Neural progenitor cell (in vitro differentiated cells): ENCODE measurements at regions not wholly inside any gene's neighbourhood (a gene's known extent, or its start where the extent isn't known, plus 50 kb on each side); places are given as distances from the start of the nearest gene placed in this dataset.
A peak's percentile ranks its signal among the peaks of the same experiment; 100 is the strongest.

Experiments
- DNase-seq: peaks from one replicate; pipeline ENCODE4 v3.0.0-alpha.2; 2016; ENCODE audit warnings: low spot score
- H2AFZ ChIP-seq: fragments of 200-600 bp; sonication (generic); replicated peaks from 2 replicates; pipeline ENCODE4 v1.6.1; 2016; ENCODE audit warnings: antibody characterized with exemption
- H3F3A ChIP-seq: fragments of 200-600 bp; sonication (generic); 2 replicates; pipeline ENCODE4 v1.6.1; 2016; ENCODE audit warnings: antibody characterized with exemption, low read depth
- H3K27ac ChIP-seq: fragments of 200-600 bp; sonication (generic); 2 replicates; pipeline ENCODE4 v1.5.1; 2016; ENCODE audit warnings: mild to moderate bottlenecking
- H3K27me3 ChIP-seq: fragments of 200-600 bp; sonication (generic); 2 replicates; pipeline ENCODE4 v1.6.1; 2016; ENCODE audit warnings: mild to moderate bottlenecking, moderate library complexity
- H3K36me3 ChIP-seq: fragments of 200-600 bp; sonication (generic); 2 replicates; pipeline ENCODE4 v1.5.1; 2016
- H3K4me1 ChIP-seq: fragments of 200-600 bp; sonication (generic); 2 replicates; pipeline ENCODE4 v1.6.1; 2016; ENCODE audit warnings: mixed run types
- H3K4me2 ChIP-seq: fragments of 200-600 bp; sonication (generic); 2 replicates; pipeline ENCODE4 v1.6.1; 2016
- H3K4me3 ChIP-seq: fragments of 200-600 bp; sonication (generic); 2 replicates; pipeline ENCODE4 v1.5.1; 2016
- H3K79me2 ChIP-seq: fragments of 200-600 bp; sonication (generic); 2 replicates; pipeline ENCODE4 v1.6.1; 2016; ENCODE audit warnings: low read depth
- H3K9ac ChIP-seq: fragments of 200-600 bp; sonication (generic); 2 replicates; pipeline ENCODE4 v1.6.1; 2016
- H3K9me3 ChIP-seq: fragments of 200-600 bp; sonication (generic); 2 replicates; pipeline ENCODE4 v1.5.1; 2016; ENCODE audit warnings: low read depth
- H4K20me1 ChIP-seq: fragments of 200-600 bp; sonication (generic); 2 replicates; pipeline ENCODE4 v1.6.1; 2016; ENCODE audit warnings: low read depth
- H3K27ac Mint-ChIP-seq: 3 replicates; pipeline ENCODE4 v1.8.0; 2021; ENCODE audit warnings: mixed read lengths
- H3K27me3 Mint-ChIP-seq: 2 replicates; pipeline ENCODE4 v1.8.0; 2022; ENCODE audit warnings: low read depth, mild to moderate bottlenecking, inconsistent platforms, moderate library complexity, mixed read lengths; ENCODE audit not compliant: insufficient read depth
- H3K36me3 Mint-ChIP-seq: 3 replicates; pipeline ENCODE4 v1.8.0; 2021; ENCODE audit warnings: mixed read lengths
- H3K4me1 Mint-ChIP-seq: 3 replicates; pipeline ENCODE4 v1.8.0; 2021; ENCODE audit warnings: mixed read lengths
- H3K4me3 Mint-ChIP-seq: 3 replicates; pipeline ENCODE4 v1.8.0; 2021; ENCODE audit warnings: mild to moderate bottlenecking, moderate library complexity, mixed read lengths
- H3K9me3 Mint-ChIP-seq: 3 replicates; pipeline ENCODE4 v1.8.0; 2020; ENCODE audit warnings: mixed read lengths
- EZH2 ChIP-seq: fragments of 200-600 bp; sonication (generic); IDR thresholded peaks from 2 replicates; pipeline ENCODE4 v1.6.1; 2017; ENCODE audit warnings: antibody characterized with exemption, mild to moderate bottlenecking, moderate library complexity
- EZH2phosphoT487 ChIP-seq: fragments of 200-600 bp; sonication (generic); IDR thresholded peaks from 2 replicates; pipeline ENCODE4 v1.6.1; 2017; ENCODE audit warnings: antibody characterized with exemption
- TF ChIP-seq, protein P1 (sequence below): fragments of 200-600 bp; sonication (generic); IDR thresholded peaks from 2 replicates; pipeline ENCODE4 v1.5.1; 2017; ENCODE audit warnings: antibody characterized with exemption, mild to moderate bottlenecking

DNA sequence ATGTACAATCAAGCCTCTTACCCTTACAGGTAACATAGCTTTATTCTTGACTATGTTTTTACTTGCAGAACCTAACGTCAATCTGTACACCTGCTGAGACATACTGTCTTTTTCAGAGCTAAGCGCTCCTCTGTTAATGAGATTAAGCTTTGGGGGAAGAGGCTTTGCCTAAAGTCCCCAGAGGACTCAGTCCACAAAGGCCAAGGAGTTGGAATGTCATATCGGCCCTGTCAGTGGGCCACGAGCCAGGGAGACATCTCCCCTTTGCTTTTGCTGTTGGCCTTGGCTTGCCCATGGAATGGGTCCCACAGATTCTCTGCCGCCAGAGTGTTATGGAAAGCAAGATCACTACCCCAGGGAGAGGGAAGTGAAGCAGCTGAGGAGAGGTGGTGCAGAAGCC, 64.1 kb upstream of the SOX4 start:
- Mint-ChIP-seq H3K9me3 (no peaks in the 10 kb centered on the region), H3K36me3 (no peaks in the 10 kb centered on the region), H3K27ac (no peak overlapping the region), H3K4me3 (no peak overlapping the region), H3K27me3 (peaks cover 9% of the 10 kb centered on the region), H3K4me1 (peaks cover 3% of the 10 kb centered on the region)
- TF ChIP-seq EZH2phosphoT487 (no peak), EZH2 (no peak)
- TF ChIP-seq, protein P1, sequence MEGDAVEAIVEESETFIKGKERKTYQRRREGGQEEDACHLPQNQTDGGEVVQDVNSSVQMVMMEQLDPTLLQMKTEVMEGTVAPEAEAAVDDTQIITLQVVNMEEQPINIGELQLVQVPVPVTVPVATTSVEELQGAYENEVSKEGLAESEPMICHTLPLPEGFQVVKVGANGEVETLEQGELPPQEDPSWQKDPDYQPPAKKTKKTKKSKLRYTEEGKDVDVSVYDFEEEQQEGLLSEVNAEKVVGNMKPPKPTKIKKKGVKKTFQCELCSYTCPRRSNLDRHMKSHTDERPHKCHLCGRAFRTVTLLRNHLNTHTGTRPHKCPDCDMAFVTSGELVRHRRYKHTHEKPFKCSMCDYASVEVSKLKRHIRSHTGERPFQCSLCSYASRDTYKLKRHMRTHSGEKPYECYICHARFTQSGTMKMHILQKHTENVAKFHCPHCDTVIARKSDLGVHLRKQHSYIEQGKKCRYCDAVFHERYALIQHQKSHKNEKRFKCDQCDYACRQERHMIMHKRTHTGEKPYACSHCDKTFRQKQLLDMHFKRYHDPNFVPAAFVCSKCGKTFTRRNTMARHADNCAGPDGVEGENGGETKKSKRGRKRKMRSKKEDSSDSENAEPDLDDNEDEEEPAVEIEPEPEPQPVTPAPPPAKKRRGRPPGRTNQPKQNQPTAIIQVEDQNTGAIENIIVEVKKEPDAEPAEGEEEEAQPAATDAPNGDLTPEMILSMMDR, result no peak
- no peaks in the 10 kb centered on the region for H3K9me3 ChIP-seq
- no peaks in the 10 kb centered on the region for H3K36me3 ChIP-seq
- no peaks in the 10 kb centered on the region for H3K79me2 ChIP-seq
- H3K4me1 ChIP-seq, result peaks cover 8% of the 10 kb centered on the region
- no peaks in the 10 kb centered on the region for H4K20me1 ChIP-seq
- no peaks in the 10 kb centered on the region for H3F3A ChIP-seq
- H3K4me2 ChIP-seq, result no peak overlapping the region
- H3K4me3 ChIP-seq, result no peak overlapping the region
- DNase-seq, result peak; percentile 30
- no peak overlapping the region for H3K9ac ChIP-seq
- no peak overlapping the region for H3K27ac ChIP-seq
- H2AFZ ChIP-seq, result no peak overlapping the region
- no peaks in the 10 kb centered on the region for H3K27me3 ChIP-seq

DNA sequence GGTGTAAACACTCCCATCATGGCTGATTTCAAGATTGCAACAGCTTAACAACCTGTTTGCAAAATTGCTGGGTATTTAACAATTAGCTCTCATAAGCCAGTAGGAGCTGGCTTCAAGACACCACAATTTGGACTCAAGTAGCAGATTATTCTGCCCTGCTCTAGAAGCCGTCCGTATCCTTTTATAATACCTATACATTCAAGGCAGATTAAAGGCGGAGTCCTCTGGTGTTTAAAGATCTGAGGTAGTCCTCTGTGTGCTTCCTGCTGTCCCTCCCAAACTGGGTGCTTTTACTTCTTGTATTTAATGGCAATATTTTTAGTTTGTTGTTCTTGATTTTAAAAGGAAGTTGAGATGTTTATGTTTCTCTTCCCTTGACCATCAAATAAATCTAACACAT, 62.2 kb upstream of the SOX4 start:
- H3K36me3 Mint-ChIP-seq, result no peaks in the 10 kb centered on the region
- Histone ChIP-seq H3K27me3 (no peaks in the 10 kb centered on the region), H3K4me2 (no peak overlapping the region), H3K36me3 (no peaks in the 10 kb centered on the region), H3F3A (no peaks in the 10 kb centered on the region), H2AFZ (no peak overlapping the region), H4K20me1 (no peaks in the 10 kb centered on the region), H3K9me3 (no peaks in the 10 kb centered on the region), H3K4me3 (no peak overlapping the region), H3K4me1 (peaks cover 8% of the 10 kb centered on the region), H3K27ac (no peak overlapping the region), H3K9ac (no peak overlapping the region), H3K79me2 (no peaks in the 10 kb centered on the region)
- DNase-seq, result no peak
- peaks cover 3% of the 10 kb centered on the region for H3K4me1 Mint-ChIP-seq
- H3K4me3 Mint-ChIP-seq, result no peak overlapping the region
- peaks cover 9% of the 10 kb centered on the region for H3K27me3 Mint-ChIP-seq
- H3K9me3 Mint-ChIP-seq, result no peaks in the 10 kb centered on the region
- H3K27ac Mint-ChIP-seq, result no peak overlapping the region
- TF ChIP-seq, protein P1, result no peak

DNA sequence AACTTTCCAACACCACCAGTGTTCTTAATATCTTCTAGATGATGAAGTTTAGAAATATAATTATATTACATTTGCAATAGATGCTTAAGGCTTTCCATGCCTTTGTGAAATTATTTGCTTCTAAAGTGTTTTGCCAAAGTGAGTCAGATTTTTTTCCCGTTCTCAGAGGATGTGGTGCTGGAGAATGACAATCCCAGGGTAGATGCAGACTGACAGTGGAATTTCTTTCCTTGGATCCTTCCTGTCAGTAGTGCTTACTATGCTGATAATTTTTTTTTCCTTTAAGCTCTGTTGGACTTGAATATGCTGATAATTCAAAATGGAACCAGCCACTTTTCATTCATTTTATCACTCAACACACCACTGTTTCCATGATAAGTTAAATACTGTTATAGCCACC, 59.9 kb upstream of the SOX4 start:
- Mint-ChIP-seq H3K4me3 (no peak overlapping the region), H3K27ac (no peak overlapping the region), H3K27me3 (peaks cover 6% of the 10 kb centered on the region), H3K36me3 (no peaks in the 10 kb centered on the region), H3K4me1 (peaks cover 6% of the 10 kb centered on the region), H3K9me3 (no peaks in the 10 kb centered on the region)
- no peaks in the 10 kb centered on the region for H3K36me3 ChIP-seq
- H3K9ac ChIP-seq, result no peak overlapping the region
- DNase-seq, result no peak
- H3K27me3 ChIP-seq, result no peaks in the 10 kb centered on the region
- TF ChIP-seq, protein P1, result no peak
- TF ChIP-seq EZH2phosphoT487 (no peak), EZH2 (no peak)
- H3K27ac ChIP-seq, result no peak overlapping the region
- H3K4me3 ChIP-seq, result no peak overlapping the region
- H3K4me1 ChIP-seq, result peaks cover 8% of the 10 kb centered on the region
- no peaks in the 10 kb centered on the region for H3F3A ChIP-seq
- H2AFZ ChIP-seq, result no peak overlapping the region
- no peaks in the 10 kb centered on the region for H3K9me3 ChIP-seq
- no peaks in the 10 kb centered on the region for H4K20me1 ChIP-seq
- no peak overlapping the region for H3K4me2 ChIP-seq
- H3K79me2 ChIP-seq, result no peaks in the 10 kb centered on the region

- no peak overlapping the region for H2AFZ ChIP-seq
- Mint-ChIP-seq H3K36me3 (no peaks in the 10 kb centered on the region), H3K4me1 (peaks cover 3% of the 10 kb centered on the region), H3K27ac (no peak overlapping the region), H3K9me3 (no peaks in the 10 kb centered on the region), H3K4me3 (no peak overlapping the region), H3K27me3 (peaks cover 8% of the 10 kb centered on the region)
- H3K36me3 ChIP-seq, result no peaks in the 10 kb centered on the region
- H3K27me3 ChIP-seq, result no peaks in the 10 kb centered on the region
- H3K9me3 ChIP-seq, result no peaks in the 10 kb centered on the region
- H3K4me2 ChIP-seq, result no peak overlapping the region
- H3K4me3 ChIP-seq, result no peak overlapping the region
- DNase-seq, result no peak
- no peaks in the 10 kb centered on the region for H3K4me1 ChIP-seq
- H3K9ac ChIP-seq, result no peak overlapping the region
- TF ChIP-seq, protein P1, result no peak
- TF ChIP-seq EZH2phosphoT487 (no peak), EZH2 (no peak)
- no peaks in the 10 kb centered on the region for H4K20me1 ChIP-seq
- no peak overlapping the region for H3K27ac ChIP-seq
- H3F3A ChIP-seq, result no peaks in the 10 kb centered on the region
- no peaks in the 10 kb centered on the region for H3K79me2 ChIP-seq
Measured at GRCh38 chr6:21536280-21536766, 57.2 kb upstream of the SOX4 start.
